ENCODE measurements at regions not wholly inside any gene's neighbourhood (a gene's known extent, or its start where the extent isn't known, plus 50 kb on each side); places are given as distances from the start of the nearest gene placed in this dataset.
"Not testable (repeated sequence)": the region's sequence is repeated elsewhere in the genome, so short reads cannot be mapped to it uniquely, and the experiment has no call there.

GRCh38 chr4:79223993-79224776 lies 101.7 kb downstream of the NAA11 start:
- no peak for DNase-seq (ENCODE audit: low read depth)

- DNase-seq (ENCODE audit: low read depth), result no peak
These were observed 108.8 kb downstream of the NAA11 start for GRCh38 chr4:79217025-79217424.

GRCh38 chr4:79213702-79214101 lies 112.2 kb downstream of the NAA11 start:
- no peak for DNase-seq (ENCODE audit: low read depth)

GRCh38 chr4:79213010-79213409 lies 112.9 kb downstream of the NAA11 start:
- DNase-seq (ENCODE audit: low read depth), result no peak

- no peak for DNase-seq (ENCODE audit: low read depth)
These were observed 113.5 kb downstream of the NAA11 start for GRCh38 chr4:79212311-79212710.

- DNase-seq (ENCODE audit: low read depth), result no peak
These were observed 114.4 kb downstream of the NAA11 start for GRCh38 chr4:79211490-79211889.

- DNase-seq (ENCODE audit: low read depth), result no peak
These were observed 115.2 kb downstream of the NAA11 start for GRCh38 chr4:79210636-79211049.

GRCh38 chr4:79209822-79210635 lies 115.8 kb downstream of the NAA11 start:
- no peak for DNase-seq (ENCODE audit: low read depth)

GRCh38 chr4:79209081-79209480 lies 116.8 kb downstream of the NAA11 start:
- no peak for DNase-seq (ENCODE audit: low read depth)

GRCh38 chr4:79207281-79207680 lies 118.6 kb downstream of the NAA11 start:
- DNase-seq (ENCODE audit: low read depth), result no peak

- DNase-seq (ENCODE audit: low read depth), result no peak
These were observed 119.2 kb downstream of the NAA11 start for GRCh38 chr4:79206660-79207059.

- no peak for DNase-seq (ENCODE audit: low read depth)
These were observed 120.7 kb downstream of the NAA11 start for GRCh38 chr4:79205121-79205520.

GRCh38 chr4:79201971-79202370 lies 123.9 kb downstream of the NAA11 start:
- DNase-seq (ENCODE audit: low read depth), result no peak

GRCh38 chr4:79199743-79200142 lies 126.1 kb downstream of the NAA11 start:
- DNase-seq (ENCODE audit: low read depth), result no peak

- DNase-seq (ENCODE audit: low read depth), result no peak
These were observed 126.8 kb downstream of the NAA11 start for GRCh38 chr4:79198951-79199587.

- no peak for DNase-seq (ENCODE audit: low read depth)
These were observed 128.4 kb downstream of the NAA11 start for GRCh38 chr4:79197275-79198009.

GRCh38 chr4:79191292-79191691 lies 134.6 kb downstream of the NAA11 start:
- not testable (repeated sequence) for DNase-seq (ENCODE audit: low read depth)

- no peak for DNase-seq (ENCODE audit: low read depth)
These were observed 140.3 kb downstream of the NAA11 start for GRCh38 chr4:79185526-79186045.

GRCh38 chr4:79184476-79184875 lies 141.4 kb downstream of the NAA11 start:
- no peak for DNase-seq (ENCODE audit: low read depth)

- no peak for DNase-seq (ENCODE audit: low read depth)
These were observed 143.7 kb downstream of the NAA11 start for GRCh38 chr4:79182209-79182608.

- no peak for DNase-seq (ENCODE audit: low read depth)
These were observed 144.7 kb downstream of the NAA11 start for GRCh38 chr4:79181190-79181589.
